ENCODE measurements at regions not wholly inside any gene's neighbourhood (a gene's known extent, or its start where the extent isn't known, plus 50 kb on each side); places are given as distances from the start of the nearest gene placed in this dataset.

- TF ChIP-seq, protein P1, sequence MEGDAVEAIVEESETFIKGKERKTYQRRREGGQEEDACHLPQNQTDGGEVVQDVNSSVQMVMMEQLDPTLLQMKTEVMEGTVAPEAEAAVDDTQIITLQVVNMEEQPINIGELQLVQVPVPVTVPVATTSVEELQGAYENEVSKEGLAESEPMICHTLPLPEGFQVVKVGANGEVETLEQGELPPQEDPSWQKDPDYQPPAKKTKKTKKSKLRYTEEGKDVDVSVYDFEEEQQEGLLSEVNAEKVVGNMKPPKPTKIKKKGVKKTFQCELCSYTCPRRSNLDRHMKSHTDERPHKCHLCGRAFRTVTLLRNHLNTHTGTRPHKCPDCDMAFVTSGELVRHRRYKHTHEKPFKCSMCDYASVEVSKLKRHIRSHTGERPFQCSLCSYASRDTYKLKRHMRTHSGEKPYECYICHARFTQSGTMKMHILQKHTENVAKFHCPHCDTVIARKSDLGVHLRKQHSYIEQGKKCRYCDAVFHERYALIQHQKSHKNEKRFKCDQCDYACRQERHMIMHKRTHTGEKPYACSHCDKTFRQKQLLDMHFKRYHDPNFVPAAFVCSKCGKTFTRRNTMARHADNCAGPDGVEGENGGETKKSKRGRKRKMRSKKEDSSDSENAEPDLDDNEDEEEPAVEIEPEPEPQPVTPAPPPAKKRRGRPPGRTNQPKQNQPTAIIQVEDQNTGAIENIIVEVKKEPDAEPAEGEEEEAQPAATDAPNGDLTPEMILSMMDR (conservative IDR thresholded peaks at IDR 0.05): no peak
- no peak for TF ChIP-seq EZH2 (IDR thresholded peaks at IDR 0.05; ENCODE audit: low read depth)
These were observed 208.1 kb downstream of the TEX29 start for GRCh38 chr13:111528513-111528912.

All from PC-9 (cell line).